Endothelial cell of umbilical vein (primary cell): ENCODE measurements at regions not wholly inside any gene's neighbourhood (a gene's known extent, or its start where the extent isn't known, plus 50 kb on each side); places are given as distances from the start of the nearest gene placed in this dataset.

ENCODE experiments used
- BruUV-seq: library from RNA; stranded (reverse); fragments of 400-500 nt; replicated peaks from 2 replicates; lab custom pipeline; 2021; lab: Mats Ljungman, UMichigan
- CTCF ChIA-PET: fragments of 300-600, 350-600 bp; sonication (Branson Sonifier 250); formaldehyde crosslinking; loops from one replicate; lab custom pipeline; 2021; ENCODE audit warnings: antibody characterized with exemption, inconsistent platforms; lab: Charles Lee
- POLR2A ChIA-PET: fragments of 300-600, 350-600 bp; sonication (Branson Sonifier 250); formaldehyde crosslinking; loops from one replicate; lab custom pipeline; 2021; ENCODE audit warnings: antibody characterized with exemption, inconsistent platforms; lab: Charles Lee
- DNase-seq: peaks from one replicate; pipeline ENCODE4 v3.0.0-alpha.2; 2011; ENCODE audit warnings: low read depth, low spot score
- FAIRE-seq: peaks from 2 replicates; lab custom pipeline; 2011; peaks lifted over from hg19 to GRCh38; lab: Jason Lieb, UNC
- H2AFZ ChIP-seq: 2 replicates; pipeline ENCODE4 v1.6.0; 2012; ENCODE audit warnings: low read depth, low read length, control low read depth, inconsistent platforms
- H3K27ac ChIP-seq: 2 replicates; pipeline ENCODE4 v1.5.1; 2011; ENCODE audit warnings: low read depth, mild to moderate bottlenecking, control low read depth, low read length, moderate library complexity; ENCODE audit not compliant: insufficient read depth
- H3K27me3 ChIP-seq, 2 experiments: 2 replicates each; pipeline versions ENCODE4 v1.6.0 to v1.6.1; 2011; ENCODE audit warnings: low read length in 2 of 2, mixed read lengths in 1 of 2; ENCODE audit not compliant: control insufficient read depth in 2 of 2, insufficient read depth in 2 of 2
- H3K36me3 ChIP-seq, 2 experiments: 2 replicates in 1 of 2; 3 replicates in 1 of 2; pipeline ENCODE4 v1.5.1; 2011; ENCODE audit warnings: low read length in 2 of 2, mild to moderate bottlenecking in 1 of 2, moderate library complexity in 1 of 2; ENCODE audit not compliant: control insufficient read depth in 2 of 2, insufficient read depth in 2 of 2; ENCODE audit errors: extremely low read depth in 1 of 2
- H3K4me1 ChIP-seq: 3 replicates; pipeline ENCODE4 v1.5.1; 2011; ENCODE audit warnings: mild to moderate bottlenecking, low read length; ENCODE audit not compliant: control insufficient read depth, insufficient read depth; ENCODE audit errors: extremely low read depth
- H3K4me2 ChIP-seq: 2 replicates; pipeline ENCODE4 v1.6.1; 2011; ENCODE audit warnings: low read length, control low read depth, mixed read lengths; ENCODE audit not compliant: insufficient read depth
- H3K4me3 ChIP-seq, 3 experiments: fragments of 200-600 bp in 1 of 3; sonication (generic), shearing (Covaris generic) in 1 of 3; replicated peaks in 1 of 3; 2 replicates each; pipeline ENCODE4 v1.5.1; 2011 to 2016; ENCODE audit warnings: control low read depth in 3 of 3, low read length in 3 of 3, mild to moderate bottlenecking in 2 of 3, inconsistent platforms in 1 of 3, low read depth in 1 of 3, moderate library complexity in 1 of 3; ENCODE audit not compliant: insufficient read depth in 1 of 3
- H3K79me2 ChIP-seq: 2 replicates; pipeline ENCODE4 v1.6.0; 2012; ENCODE audit warnings: low read length, inconsistent platforms; ENCODE audit not compliant: control insufficient read depth, insufficient read depth
- H3K9ac ChIP-seq: replicated peaks from 2 replicates; pipeline ENCODE3; 2011; ENCODE audit warnings: low read length, control low read depth; ENCODE audit not compliant: insufficient read depth; ENCODE audit errors: extremely low read depth
- H3K9me1 ChIP-seq: replicated peaks from 3 replicates; pipeline ENCODE4 v1.6.0; 2011; ENCODE audit warnings: mild to moderate bottlenecking, low read length; ENCODE audit not compliant: control insufficient read depth, insufficient read depth; ENCODE audit errors: extremely low read depth
- H3K9me3 ChIP-seq: replicated peaks from 2 replicates; pipeline ENCODE4 v1.5.1; 2012; ENCODE audit warnings: low read length, inconsistent platforms; ENCODE audit not compliant: control insufficient read depth, insufficient read depth
- H4K20me1 ChIP-seq: replicated peaks from 2 replicates; pipeline ENCODE3; 2011; ENCODE audit warnings: mild to moderate bottlenecking, low read length; ENCODE audit not compliant: control insufficient read depth, insufficient read depth; ENCODE audit errors: extremely low read depth
- EZH2 ChIP-seq: IDR thresholded peaks from 2 replicates; pipeline ENCODE4 v1.6.1; 2012; ENCODE audit warnings: borderline replicate concordance, low read depth, mild to moderate bottlenecking, moderate library complexity, low read length, inconsistent platforms; ENCODE audit not compliant: severe bottlenecking
- FOS ChIP-seq: IDR thresholded peaks from 2 replicates; pipeline ENCODE4 v1.6.1; 2011; ENCODE audit warnings: mild to moderate bottlenecking, low read length, moderate library complexity, borderline replicate concordance; ENCODE audit not compliant: insufficient read depth
- GATA2 ChIP-seq: IDR thresholded peaks from 2 replicates; pipeline ENCODE4 v1.7.0; 2011; ENCODE audit warnings: low read depth, mild to moderate bottlenecking, moderate library complexity, mixed read lengths, low read length; ENCODE audit not compliant: insufficient read length, insufficient read depth
- JUN ChIP-seq: IDR thresholded peaks from 2 replicates; pipeline ENCODE4 v1.6.1; 2011; ENCODE audit warnings: borderline replicate concordance, low read depth; ENCODE audit not compliant: insufficient read length, insufficient read depth
- MYC ChIP-seq: IDR thresholded peaks from one replicate; pipeline ENCODE4 v1.6.1; 2011; ENCODE audit warnings: mild to moderate bottlenecking, low read depth, low read length
- POLR2A ChIP-seq: IDR thresholded peaks from 2 replicates; pipeline ENCODE4 v1.6.1; 2012; ENCODE audit warnings: low read depth, mild to moderate bottlenecking, control low read depth, low read length
- POLR2AphosphoS5 ChIP-seq: IDR thresholded peaks from 2 replicates; pipeline ENCODE4 v1.6.1; 2012; ENCODE audit warnings: low read depth, mild to moderate bottlenecking, control low read depth, low read length, moderate library complexity; ENCODE audit not compliant: insufficient read depth
- dilution Hi-C: fragments of 300-500 bp; cut with MboI; formaldehyde crosslinking; loops from one replicate; pipeline ENCODE4 v1.15.0; 2019; ENCODE audit warnings: low sequenced_read_pairs; ENCODE audit not compliant: extremely low pct_ligation_motif_present
- intact Hi-C: fragments of 100-400 bp; cut with micrococcal nuclease; formaldehyde crosslinking; loops from one replicate; pipeline ENCODE4 v1.10.0; 2022
- TF ChIP-seq, protein P1 (sequence below): IDR thresholded peaks from 2 replicates; pipeline ENCODE4 v1.6.1; 2011; ENCODE audit not compliant: insufficient read depth, insufficient read length
- TF ChIP-seq, protein P2 (sequence below), 2 donors: IDR thresholded peaks; 1 replicate in 1 of 2; 2 replicates in 1 of 2; pipeline ENCODE4 v1.5.1; 2011; ENCODE audit warnings: low read length in 2 of 2, mild to moderate bottlenecking in 2 of 2, moderate library complexity in 2 of 2, control low read depth in 1 of 2, inconsistent platforms in 1 of 2, low read depth in 1 of 2; ENCODE audit not compliant: insufficient read depth in 1 of 2; ENCODE audit errors: extremely low read depth in 1 of 2

- Histone ChIP-seq H3K9ac (no peak overlapping the region), H3K4me1 (no peaks in the 10 kb centered on the region), H3K9me3 (peaks cover 1% of the 10 kb centered on the region), H3K4me2 (no peak overlapping the region), H2AFZ (no peak overlapping the region), H3K27me3 (no peaks in the 10 kb centered on the region), H3K9me1 (no peaks in the 10 kb centered on the region), H4K20me1 (no peaks in the 10 kb centered on the region), H3K79me2 (no peaks in the 10 kb centered on the region), H3K36me3 (no peaks in the 10 kb centered on the region), H3K4me3 (no peak overlapping the region), H3K27ac (no peak overlapping the region)
- DNase-seq, result no peak
- ChIA-PET CTCF (no interaction called here), POLR2A (no interaction called here)
- TF ChIP-seq, protein P1, sequence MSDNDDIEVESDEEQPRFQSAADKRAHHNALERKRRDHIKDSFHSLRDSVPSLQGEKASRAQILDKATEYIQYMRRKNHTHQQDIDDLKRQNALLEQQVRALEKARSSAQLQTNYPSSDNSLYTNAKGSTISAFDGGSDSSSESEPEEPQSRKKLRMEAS, result no peak
- TF ChIP-seq POLR2A (no peak), EZH2 (no peak), POLR2AphosphoS5 (no peak), FOS (no peak), GATA2 (no peak), JUN (no peak), MYC (no peak)
- TF ChIP-seq, protein P2, sequence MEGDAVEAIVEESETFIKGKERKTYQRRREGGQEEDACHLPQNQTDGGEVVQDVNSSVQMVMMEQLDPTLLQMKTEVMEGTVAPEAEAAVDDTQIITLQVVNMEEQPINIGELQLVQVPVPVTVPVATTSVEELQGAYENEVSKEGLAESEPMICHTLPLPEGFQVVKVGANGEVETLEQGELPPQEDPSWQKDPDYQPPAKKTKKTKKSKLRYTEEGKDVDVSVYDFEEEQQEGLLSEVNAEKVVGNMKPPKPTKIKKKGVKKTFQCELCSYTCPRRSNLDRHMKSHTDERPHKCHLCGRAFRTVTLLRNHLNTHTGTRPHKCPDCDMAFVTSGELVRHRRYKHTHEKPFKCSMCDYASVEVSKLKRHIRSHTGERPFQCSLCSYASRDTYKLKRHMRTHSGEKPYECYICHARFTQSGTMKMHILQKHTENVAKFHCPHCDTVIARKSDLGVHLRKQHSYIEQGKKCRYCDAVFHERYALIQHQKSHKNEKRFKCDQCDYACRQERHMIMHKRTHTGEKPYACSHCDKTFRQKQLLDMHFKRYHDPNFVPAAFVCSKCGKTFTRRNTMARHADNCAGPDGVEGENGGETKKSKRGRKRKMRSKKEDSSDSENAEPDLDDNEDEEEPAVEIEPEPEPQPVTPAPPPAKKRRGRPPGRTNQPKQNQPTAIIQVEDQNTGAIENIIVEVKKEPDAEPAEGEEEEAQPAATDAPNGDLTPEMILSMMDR (IDR thresholded peaks at IDR 0.05; ENCODE audit: extremely low read depth in 1 of 2, insufficient read depth in 1 of 2, low read depth in 1 of 2, low read length in 2 of 2), result no peak
- no TSS peak for BruUV-seq
- dilution Hi-C loops (no loop called here), intact Hi-C loops (no loop called here)
- FAIRE-seq, result no peak
Measured at GRCh38 chr14:28426960-28427359, 339.6 kb upstream of the FOXG1 start.
